NCI-H1694 treated with DMSO at 0.1 percent for 48 hours (cell line): ENCODE measurements at regions not wholly inside any gene's neighbourhood (a gene's known extent, or its start where the extent isn't known, plus 50 kb on each side); places are given as distances from the start of the nearest gene placed in this dataset.
"Not testable (repeated sequence)": the region's sequence is repeated elsewhere in the genome, so short reads cannot be mapped to it uniquely, and the experiment has no call there.

Experiments used
- DNase-seq: peaks from one replicate; lab custom pipeline; 2025; lab: John Stamatoyannopoulos, UW

DNA sequence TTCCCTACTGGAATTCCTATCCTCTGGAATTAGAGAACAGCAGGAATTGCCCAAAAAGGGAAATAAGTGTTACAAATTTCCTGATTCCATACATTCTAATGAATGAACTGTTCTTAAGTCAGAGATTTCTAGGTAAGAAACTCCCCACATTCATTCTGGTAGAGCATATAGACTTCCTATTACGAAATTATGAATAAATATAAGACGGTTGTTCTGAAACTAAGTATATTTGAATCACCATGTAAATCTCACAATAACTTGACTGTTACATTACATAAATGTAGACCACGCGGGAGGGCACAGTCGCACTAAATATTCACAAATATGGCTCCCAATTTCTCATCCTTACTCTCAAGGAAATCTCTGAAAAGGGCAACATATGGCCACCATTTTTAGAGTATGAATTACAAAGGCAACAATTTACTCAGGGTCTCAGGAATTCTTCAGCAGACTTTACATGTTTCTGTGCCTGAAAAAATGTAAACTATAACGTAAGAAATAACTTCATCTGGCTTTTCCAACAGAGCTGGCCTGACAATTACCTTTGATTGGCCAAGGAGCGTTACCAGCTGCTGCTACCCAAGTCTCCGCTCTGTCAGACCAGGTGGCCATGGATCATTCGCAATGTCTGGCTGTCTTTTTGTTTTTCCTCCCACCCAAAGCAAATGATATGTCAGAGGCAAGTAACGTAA is 115.8 kb downstream of the MPP7 start:
- DNase-seq = no peak

DNA sequence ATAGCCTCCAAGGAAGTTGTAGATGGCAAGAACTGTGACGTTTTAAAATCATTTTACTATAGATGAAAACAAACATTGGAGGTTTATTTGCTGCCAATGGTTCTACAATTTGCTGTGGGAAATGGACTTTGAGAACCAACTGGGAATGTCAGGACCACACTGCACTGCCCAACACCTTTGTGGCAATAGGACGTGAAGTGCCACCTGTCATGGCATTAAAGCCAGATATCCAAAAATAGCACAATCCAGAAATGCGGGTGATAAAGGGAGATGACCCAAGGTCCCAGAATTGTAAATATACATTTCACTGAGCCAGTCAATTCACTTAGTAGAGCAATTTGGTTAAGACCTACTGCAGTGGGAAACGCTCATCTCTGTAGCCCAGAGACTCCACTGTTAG is 116.4 kb downstream of the MPP7 start:
- no peak for DNase-seq

DNA sequence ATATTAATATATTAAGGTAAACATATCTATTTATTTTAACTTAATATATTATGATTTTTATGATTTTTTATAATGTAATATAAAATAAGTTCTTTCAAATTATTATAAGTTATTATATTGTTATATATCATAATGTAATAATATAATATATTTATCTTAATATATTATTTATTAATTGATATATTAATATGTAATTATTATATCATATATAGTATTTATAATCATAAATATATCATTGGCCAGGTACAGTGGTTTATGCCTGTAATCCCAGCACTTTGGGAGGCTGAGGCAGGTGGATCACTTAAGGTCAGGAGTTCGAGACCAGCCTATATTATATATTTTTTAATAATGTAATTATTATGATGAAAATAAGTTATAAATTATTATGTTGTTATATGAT is 118.1 kb downstream of the MPP7 start:
- DNase-seq = no peak

GRCh38 chr10:28181478-28182096 is 121.3 kb downstream of the MPP7 start:
- DNase-seq = no peak

GRCh38 chr10:28180654-28181053 is 122.2 kb downstream of the MPP7 start:
- no peak for DNase-seq

GRCh38 chr10:28179743-28180099 is 123.1 kb downstream of the MPP7 start:
- no peak for DNase-seq

- peak; percentile 45 for DNase-seq
Observed at GRCh38 chr10:28179006-28179742, 123.7 kb downstream of the MPP7 start.

GRCh38 chr10:28177944-28178637 is 124.8 kb downstream of the MPP7 start:
- no peak for DNase-seq

GRCh38 chr10:28176498-28176897 is 126.4 kb downstream of the MPP7 start:
- not testable (repeated sequence) for DNase-seq

GRCh38 chr10:28172223-28172610 is 130.6 kb downstream of the MPP7 start:
- no peak for DNase-seq

DNA sequence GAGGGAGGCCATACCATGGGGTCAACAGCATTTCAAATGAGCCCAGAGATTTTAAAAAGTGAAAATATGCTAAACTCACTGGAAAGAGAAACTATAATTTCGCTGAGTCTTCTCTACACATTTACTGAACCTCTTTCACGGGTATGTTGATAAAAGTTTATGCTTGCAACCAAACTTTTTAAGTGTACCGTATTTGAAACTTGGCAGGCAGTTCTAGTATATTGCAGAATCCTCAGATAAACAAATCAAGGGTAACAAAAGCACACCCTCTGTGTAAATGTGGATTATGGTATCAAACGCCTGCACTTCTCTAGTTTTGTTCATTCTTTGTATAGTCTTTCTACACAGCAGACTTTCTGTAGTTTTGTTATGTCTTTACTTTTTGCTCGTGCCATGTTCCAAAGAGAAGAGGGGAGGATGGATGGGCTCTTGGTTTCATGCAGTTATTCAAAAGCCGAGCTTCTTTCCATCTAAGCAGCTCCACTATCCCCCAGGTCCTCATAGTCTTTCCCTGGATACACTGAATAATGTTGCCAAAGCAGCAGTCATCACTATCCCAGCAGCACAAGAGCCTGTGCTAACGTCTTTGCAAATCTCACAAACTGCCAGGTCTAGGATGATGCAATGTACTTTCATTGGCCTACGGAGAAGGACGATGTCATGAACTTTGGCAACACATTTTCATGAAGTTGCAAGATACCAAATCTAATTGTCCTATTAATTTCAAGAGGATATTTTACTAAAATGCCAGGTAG is 131.2 kb downstream of the MPP7 start:
- DNase-seq = no peak

DNA sequence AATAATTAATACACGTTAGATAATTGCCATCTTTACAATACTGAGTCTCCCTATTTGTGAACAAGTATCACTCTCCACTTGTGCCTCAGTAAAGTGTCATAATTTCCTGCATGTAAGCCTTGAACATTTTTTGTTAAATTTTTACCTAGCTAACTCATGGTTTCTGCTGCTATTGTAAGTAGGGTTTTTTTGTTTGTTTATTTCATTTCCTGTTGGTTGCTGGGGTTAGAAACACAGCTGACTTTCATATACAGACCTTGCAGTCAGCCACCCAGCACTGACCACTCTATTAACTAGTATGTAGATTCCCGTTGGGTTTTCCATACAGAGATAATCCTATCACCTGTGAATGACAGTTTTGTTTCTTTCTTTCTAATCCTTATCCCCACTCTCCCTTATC is 133.3 kb downstream of the MPP7 start:
- no peak for DNase-seq

DNA sequence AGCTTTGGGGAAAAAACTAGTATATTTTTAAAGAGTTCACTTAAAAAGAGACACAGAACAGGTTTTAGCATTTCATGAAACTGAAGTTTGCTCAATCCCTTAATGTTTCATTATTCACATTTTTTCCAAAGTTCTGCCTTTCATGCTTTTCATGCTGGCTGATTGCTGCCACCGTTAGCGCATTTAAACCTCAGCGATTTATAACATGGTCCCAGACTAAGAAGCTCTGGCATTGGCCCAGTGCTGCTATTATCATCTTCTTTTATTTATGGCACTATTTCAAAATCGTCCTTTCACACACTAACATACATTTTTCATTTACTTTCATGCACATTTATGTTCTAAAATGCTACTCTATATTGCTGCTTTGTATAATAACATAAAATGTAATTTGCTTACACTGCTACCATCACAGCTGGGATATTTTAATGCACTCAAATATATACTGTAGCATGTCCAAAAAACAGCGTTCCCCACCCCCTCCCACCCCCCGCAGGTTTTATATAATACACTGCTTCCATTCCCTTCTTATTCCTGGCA is 141.9 kb downstream of the MPP7 start:
- no peak for DNase-seq

DNA sequence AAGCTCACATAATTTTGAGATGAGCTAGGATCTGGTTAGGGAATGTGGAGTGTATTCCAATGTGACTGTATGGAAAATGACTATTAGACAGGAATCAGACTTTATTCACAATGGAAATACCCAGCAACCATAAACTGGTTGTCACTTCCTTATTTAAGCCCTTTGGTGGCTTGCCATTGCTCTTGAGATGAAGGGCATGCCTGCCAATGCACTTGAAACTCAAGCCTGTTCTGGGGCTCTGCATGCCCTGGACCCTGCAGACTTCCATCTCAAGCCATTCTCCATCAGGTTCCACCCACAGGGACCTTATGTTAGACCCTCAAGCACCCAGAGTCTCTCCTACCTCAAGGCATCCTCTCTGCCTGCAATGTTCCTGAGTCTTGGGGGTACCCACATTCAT is 145.5 kb downstream of the MPP7 start:
- no peak for DNase-seq

DNA sequence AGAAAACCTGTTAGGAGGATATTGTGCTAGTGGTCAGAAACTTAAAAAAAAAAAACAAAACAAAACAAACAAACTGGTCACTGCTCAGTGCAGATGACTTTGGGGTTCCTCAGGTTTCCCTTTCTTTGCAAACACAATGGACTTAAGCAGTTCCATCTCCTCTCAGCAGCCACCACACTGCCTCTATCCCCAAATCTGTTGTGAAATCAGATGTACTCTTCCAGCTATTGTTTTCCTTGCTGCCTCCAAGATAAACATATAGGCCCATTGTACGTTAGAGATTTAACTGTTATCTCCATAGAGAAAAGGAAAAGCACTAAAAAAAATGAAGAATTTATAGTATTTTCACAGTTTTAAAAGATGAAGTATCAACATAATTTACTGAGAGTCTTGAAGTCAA is 147.1 kb downstream of the MPP7 start:
- no peak for DNase-seq

DNA sequence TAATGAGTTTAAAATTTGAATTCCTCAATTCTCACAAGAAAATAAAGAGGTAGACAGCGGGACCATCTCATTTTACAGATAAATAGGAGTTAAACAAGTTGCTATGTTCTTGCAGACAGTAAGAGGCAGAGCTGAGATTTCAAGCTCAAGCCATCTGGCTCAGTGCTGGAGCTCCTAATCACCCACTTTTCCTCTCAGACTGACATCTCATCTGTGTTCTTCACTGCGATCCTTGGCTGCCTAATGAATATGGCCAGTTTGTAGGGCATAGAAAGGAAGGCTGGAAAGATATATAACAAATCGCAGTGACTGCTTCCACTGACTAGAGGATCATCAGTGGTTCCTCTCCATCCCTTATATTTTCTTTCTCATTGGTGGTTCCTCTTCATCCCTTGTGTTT is 151.2 kb downstream of the MPP7 start:
- no peak for DNase-seq

DNA sequence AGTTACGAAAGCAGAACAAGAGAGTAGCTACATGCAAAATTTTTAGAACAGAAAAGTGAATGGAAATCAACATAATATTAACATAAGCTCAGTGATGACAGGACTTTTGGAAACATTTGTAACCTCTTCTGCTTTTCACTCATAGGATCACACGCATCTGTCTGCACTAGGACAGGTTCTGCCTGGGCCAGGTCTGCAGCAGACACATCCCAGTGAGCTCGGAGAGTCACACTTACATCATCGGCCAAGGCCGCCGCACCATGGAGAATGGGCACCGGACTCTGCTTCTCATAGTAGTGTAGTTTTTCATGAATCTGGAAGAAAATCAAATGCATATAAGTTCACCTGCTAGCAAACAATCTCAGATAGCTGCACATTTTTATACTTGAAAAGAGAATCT is 150.9 kb upstream of the ODAD2 start:
- no peak for DNase-seq

DNA sequence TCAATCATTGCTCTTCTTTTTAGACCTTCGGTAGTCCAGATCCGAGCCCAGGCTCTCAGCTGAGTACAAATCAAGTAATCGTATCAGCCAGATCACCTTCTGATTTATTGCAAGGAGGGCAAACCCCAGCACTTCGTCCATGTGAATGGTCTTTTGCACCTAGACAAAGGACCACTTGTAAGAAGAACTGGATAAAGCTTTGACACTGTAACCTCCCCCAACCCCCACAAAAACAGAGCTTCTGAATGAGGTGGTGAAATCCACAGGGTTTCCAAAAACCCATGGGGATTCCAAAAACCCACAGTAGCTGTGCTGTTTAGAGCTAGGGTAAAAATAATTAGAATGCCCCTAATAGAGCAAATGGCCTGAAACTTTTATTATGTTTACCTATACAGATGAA is 148.8 kb upstream of the ODAD2 start:
- no peak for DNase-seq

DNA sequence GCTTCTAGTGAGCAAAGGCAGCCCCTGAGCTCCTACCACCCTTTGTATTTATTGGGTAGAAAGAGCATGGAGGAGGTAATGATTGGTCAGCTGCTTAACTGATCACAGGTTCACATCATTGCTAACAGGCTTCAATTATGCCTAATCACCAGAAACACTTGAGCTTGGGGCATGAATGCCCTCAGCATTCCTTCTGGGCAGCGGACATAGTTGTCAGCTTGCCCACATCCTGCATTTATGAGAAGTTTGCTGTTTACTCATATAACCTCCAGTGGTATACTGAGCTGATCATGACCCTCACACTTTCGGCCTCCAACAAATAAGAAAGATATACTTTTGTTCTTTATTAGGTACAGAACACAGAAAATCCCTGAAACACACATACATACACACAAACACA is 140.3 kb upstream of the ODAD2 start:
- no peak for DNase-seq

DNA sequence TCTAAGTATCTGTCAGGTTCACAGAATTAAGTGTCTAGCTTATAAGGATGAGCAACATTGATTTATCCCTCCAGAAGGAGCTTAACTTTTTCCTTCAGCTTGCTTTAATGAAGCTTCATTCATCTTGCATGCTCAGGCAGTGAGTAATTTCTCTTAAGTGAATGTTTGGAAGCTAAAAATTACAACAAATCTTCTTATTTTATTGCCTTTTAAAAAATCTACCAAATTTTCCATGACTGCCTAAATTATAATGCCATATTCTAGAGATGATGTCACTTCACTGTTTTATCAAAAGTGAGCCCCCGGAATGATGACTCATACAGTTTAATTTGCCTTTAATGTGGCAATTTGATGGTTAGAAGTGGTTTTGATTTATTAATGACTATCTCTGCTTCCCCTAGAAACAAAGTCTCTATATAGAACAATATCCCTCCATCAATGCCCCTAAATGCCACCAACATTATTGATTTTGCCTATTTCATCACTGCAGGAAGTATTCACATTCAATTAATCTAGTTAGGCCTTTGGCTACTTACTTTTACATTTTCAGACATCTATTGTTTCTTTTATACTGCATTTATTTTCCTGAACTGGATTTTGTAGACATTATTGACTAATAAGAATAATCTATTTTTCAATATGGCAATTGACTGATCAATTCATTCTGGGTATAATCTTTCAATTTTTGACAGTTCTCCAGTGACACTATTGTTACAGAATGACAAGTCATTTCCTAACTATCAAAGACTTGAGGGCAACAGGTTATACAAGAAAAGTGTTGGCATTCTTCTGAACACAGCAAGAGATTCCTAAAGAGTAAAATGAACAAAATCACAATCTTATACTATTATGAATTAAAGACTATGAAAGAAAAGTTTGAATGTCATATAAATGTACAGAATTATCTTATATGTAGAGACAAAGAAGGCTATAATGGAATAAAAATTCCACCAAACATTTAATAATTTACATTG is 139.3 kb upstream of the ODAD2 start:
- no peak for DNase-seq

DNA sequence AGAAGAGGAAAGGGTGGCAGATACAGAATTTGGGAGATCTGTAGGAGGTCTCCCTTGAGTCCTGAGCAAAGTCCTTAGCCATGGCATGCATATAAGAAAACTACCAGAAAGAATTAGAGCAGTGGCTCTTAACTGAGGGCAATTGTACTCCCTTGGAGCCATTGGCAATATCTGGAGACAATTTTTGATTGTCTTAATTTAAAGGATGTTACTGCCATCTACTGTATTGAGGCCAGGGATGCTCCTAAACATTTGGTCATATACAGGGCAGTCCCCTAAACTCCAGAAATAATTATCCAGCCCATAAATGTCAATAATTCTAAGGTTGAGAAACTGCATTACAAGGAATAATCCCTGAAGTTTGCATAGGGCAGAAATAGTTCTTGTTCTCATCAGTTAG is 136.4 kb upstream of the ODAD2 start:
- no peak for DNase-seq
